Skeletal muscle tissue (tissue), 3 donors: ENCODE measurements at regions not wholly inside any gene's neighbourhood (a gene's known extent, or its start where the extent isn't known, plus 50 kb on each side); places are given as distances from the start of the nearest gene placed in this dataset.
A peak's percentile ranks its signal among the peaks of the same experiment; 100 is the strongest.

Source experiments
- H3K27ac ChIP-seq: one replicate; pipeline ENCODE4 v1.7.0; 2013; ENCODE audit warnings: mild to moderate bottlenecking, low read depth, low read length, inconsistent platforms
- H3K27me3 ChIP-seq, 3 donors: one replicate each; pipeline ENCODE4 v1.7.0; 2013; ENCODE audit warnings: low read length in 3 of 3; ENCODE audit not compliant: control insufficient read depth in 3 of 3, insufficient read depth in 3 of 3
- H3K36me3 ChIP-seq, 3 donors: one replicate each; pipeline ENCODE4 v1.7.0; 2013; ENCODE audit warnings: low read length in 3 of 3; ENCODE audit not compliant: control insufficient read depth in 3 of 3, insufficient read depth in 3 of 3
- H3K4me1 ChIP-seq, 3 donors: one replicate each; pipeline ENCODE4 v1.7.0; 2013; ENCODE audit warnings: low read length in 3 of 3, mild to moderate bottlenecking in 3 of 3; ENCODE audit not compliant: control insufficient read depth in 3 of 3, insufficient read depth in 3 of 3
- H3K4me3 ChIP-seq, 3 donors: one replicate each; pipeline ENCODE4 v1.7.0; 2013; ENCODE audit warnings: low read length in 3 of 3
- H3K9ac ChIP-seq, 3 donors: one replicate each; pipeline ENCODE4 v1.7.0; 2013; ENCODE audit warnings: low read length in 3 of 3, mild to moderate bottlenecking in 3 of 3, moderate library complexity in 2 of 3, low read depth in 1 of 3
- H3K9me3 ChIP-seq, 3 donors: one replicate each; pipeline ENCODE4 v1.7.0; 2013; ENCODE audit warnings: low read length in 3 of 3; ENCODE audit not compliant: control insufficient read depth in 3 of 3
- donor health status: Osteomylitis.

GRCh38 chr6:132087391-132087790, 136.2 kb upstream of the CCN2 start:
- Histone ChIP-seq H3K36me3 (no peaks in the 10 kb centered on the region), H3K27ac (no peak overlapping the region), H3K9ac (no peak overlapping the region), H3K9me3 (peaks cover 0 to 6% (median 4%) of the 10 kb centered on the region in 3 donors), H3K4me3 (no peak overlapping the region), H3K27me3 (no peaks in the 10 kb centered on the region), H3K4me1 (no peaks in the 10 kb centered on the region)

- no peaks in the 10 kb centered on the region for H3K36me3 ChIP-seq
- H3K27me3 ChIP-seq, result no peaks in the 10 kb centered on the region
- H3K9ac ChIP-seq, result no peak overlapping the region
- no peaks in the 10 kb centered on the region for H3K4me1 ChIP-seq
- H3K9me3 ChIP-seq, result peaks cover 0 to 3% (median 3%) of the 10 kb centered on the region in 3 donors
- no peak overlapping the region for H3K27ac ChIP-seq
- H3K4me3 ChIP-seq, result no peak overlapping the region
Measured at GRCh38 chr6:132085731-132086130, 134.6 kb upstream of the CCN2 start.

- Histone ChIP-seq H3K27ac (peak overlapping the region; percentile 32), H3K9ac (no peak overlapping the region), H3K4me3 (no peak overlapping the region), H3K27me3 (no peaks in the 10 kb centered on the region), H3K36me3 (no peaks in the 10 kb centered on the region), H3K9me3 (no peaks in the 10 kb centered on the region), H3K4me1 (no peaks in the 10 kb centered on the region)
Measured at GRCh38 chr6:132084811-132085509, 133.8 kb upstream of the CCN2 start.

- no peaks in the 10 kb centered on the region for H3K36me3 ChIP-seq
- no peak overlapping the region for H3K9ac ChIP-seq
- H3K27ac ChIP-seq, result no peak overlapping the region
- H3K9me3 ChIP-seq, result no peaks in the 10 kb centered on the region
- no peaks in the 10 kb centered on the region for H3K4me1 ChIP-seq
- no peak overlapping the region for H3K4me3 ChIP-seq
- H3K27me3 ChIP-seq, result no peaks in the 10 kb centered on the region
Measured at GRCh38 chr6:132082421-132082820, 131.2 kb upstream of the CCN2 start.

- Histone ChIP-seq H3K36me3 (no peaks in the 10 kb centered on the region), H3K4me3 (no peak overlapping the region), H3K9ac (no peak overlapping the region), H3K9me3 (no peaks in the 10 kb centered on the region), H3K4me1 (no peaks in the 10 kb centered on the region), H3K27me3 (no peaks in the 10 kb centered on the region), H3K27ac (no peak overlapping the region)
Measured at GRCh38 chr6:132081338-132081737, 130.2 kb upstream of the CCN2 start.

- Histone ChIP-seq H3K9me3 (no peaks in the 10 kb centered on the region), H3K36me3 (no peaks in the 10 kb centered on the region), H3K4me1 (no peaks in the 10 kb centered on the region), H3K9ac (no peak overlapping the region), H3K27me3 (no peaks in the 10 kb centered on the region), H3K4me3 (no peak overlapping the region), H3K27ac (no peak overlapping the region)
Measured at GRCh38 chr6:132079286-132079685, 128.1 kb upstream of the CCN2 start.

- no peaks in the 10 kb centered on the region for H3K4me1 ChIP-seq
- no peaks in the 10 kb centered on the region for H3K36me3 ChIP-seq
- H3K9me3 ChIP-seq, result no peaks in the 10 kb centered on the region
- H3K4me3 ChIP-seq, result no peak overlapping the region
- H3K27me3 ChIP-seq, result no peaks in the 10 kb centered on the region
- no peak overlapping the region for H3K27ac ChIP-seq
- no peak overlapping the region for H3K9ac ChIP-seq
Measured at GRCh38 chr6:132076452-132076851, 125.3 kb upstream of the CCN2 start.

GRCh38 chr6:132072831-132073230, 121.7 kb upstream of the CCN2 start:
- no peak overlapping the region for H3K4me3 ChIP-seq
- no peak overlapping the region for H3K27ac ChIP-seq
- H3K36me3 ChIP-seq, result no peaks in the 10 kb centered on the region
- H3K9ac ChIP-seq, result no peak overlapping the region
- H3K27me3 ChIP-seq, result no peaks in the 10 kb centered on the region
- H3K4me1 ChIP-seq, result no peaks in the 10 kb centered on the region
- no peaks in the 10 kb centered on the region for H3K9me3 ChIP-seq

- Histone ChIP-seq H3K9ac (no peak overlapping the region), H3K27ac (no peak overlapping the region), H3K9me3 (no peaks in the 10 kb centered on the region)
Measured at GRCh38 chr6:132072271-132072670, 121.1 kb upstream of the CCN2 start.

GRCh38 chr6:132070356-132070755, 119.2 kb upstream of the CCN2 start:
- H3K27me3 ChIP-seq, result no peaks in the 10 kb centered on the region
- H3K4me1 ChIP-seq, result no peaks in the 10 kb centered on the region
- H3K9ac ChIP-seq, result no peak overlapping the region
- no peak overlapping the region for H3K27ac ChIP-seq
- no peak overlapping the region for H3K4me3 ChIP-seq
- no peaks in the 10 kb centered on the region for H3K9me3 ChIP-seq
- H3K36me3 ChIP-seq, result no peaks in the 10 kb centered on the region

More at GRCh38 chr6:132072271-132072670, 121.1 kb upstream of the CCN2 start:
- no peaks in the 10 kb centered on the region for H3K27me3 ChIP-seq
- no peaks in the 10 kb centered on the region for H3K4me1 ChIP-seq
- no peak overlapping the region for H3K4me3 ChIP-seq
- H3K36me3 ChIP-seq, result no peaks in the 10 kb centered on the region
